CD4-positive, alpha-beta memory T cell (primary cell): ENCODE measurements at regions not wholly inside any gene's neighbourhood (a gene's known extent, or its start where the extent isn't known, plus 50 kb on each side); places are given as distances from the start of the nearest gene placed in this dataset.

Source experiments
- CTCF ChIA-PET: fragments of 350-600 bp; sonication (Branson Sonifier 250); formaldehyde crosslinking; loops from one replicate; lab custom pipeline; 2021; ENCODE audit warnings: inconsistent platforms; ENCODE audit not compliant: partially characterized antibody; lab: Charles Lee
- POLR2A ChIA-PET: fragments of 350-600 bp; sonication (Branson Sonifier 250); formaldehyde crosslinking; loops from one replicate; lab custom pipeline; 2021; ENCODE audit not compliant: partially characterized antibody; lab: Charles Lee
- DNase-seq, 5 donors: peaks; one replicate each; pipeline versions ENCODE4 v3.0.0 to v3.0.0-alpha.2; 2020 to 2022; ENCODE audit warnings: mixed read lengths in 1 of 5
- H3K27ac ChIP-seq: one replicate; pipeline ENCODE4 v1.7.0; 2013; ENCODE audit warnings: low read depth, low read length
- H3K27me3 ChIP-seq: 2 replicates; pipeline ENCODE4 v1.7.0; 2013; ENCODE audit warnings: mild to moderate bottlenecking, low read length, moderate library complexity; ENCODE audit not compliant: insufficient read depth
- H3K36me3 ChIP-seq: 2 replicates; pipeline ENCODE4 v1.7.0; 2013; ENCODE audit warnings: mild to moderate bottlenecking, low read length, moderate library complexity; ENCODE audit not compliant: insufficient read depth
- H3K4me1 ChIP-seq: 2 replicates; pipeline ENCODE4 v1.7.0; 2013; ENCODE audit warnings: mild to moderate bottlenecking, low read length, moderate library complexity; ENCODE audit not compliant: insufficient read depth
- H3K4me3 ChIP-seq, 2 donors: one replicate each; pipeline ENCODE4 v1.7.0; 2013; ENCODE audit warnings: low read length in 2 of 2, mild to moderate bottlenecking in 1 of 2
- H3K9me3 ChIP-seq, 2 donors: one replicate each; pipeline ENCODE4 v1.7.0; 2013; ENCODE audit warnings: low read length in 2 of 2, control low read depth in 1 of 2; ENCODE audit not compliant: control insufficient read depth in 1 of 2
- H3K27ac Mint-ChIP-seq, 7 donors: one replicate each; pipeline ENCODE4 v1.8.0; 2020 to 2021; ENCODE audit warnings: mixed read lengths in 7 of 7, mild to moderate bottlenecking in 6 of 7, inconsistent platforms in 3 of 7, moderate library complexity in 3 of 7
- H3K27me3 Mint-ChIP-seq, 2 donors: one replicate each; pipeline ENCODE4 v1.8.0; 2020 to 2021; ENCODE audit warnings: mixed read lengths in 2 of 2
- H3K36me3 Mint-ChIP-seq, 2 donors: one replicate each; pipeline ENCODE4 v1.8.0; 2020 to 2021; ENCODE audit warnings: mixed read lengths in 2 of 2, inconsistent platforms in 1 of 2, mild to moderate bottlenecking in 1 of 2
- H3K4me1 Mint-ChIP-seq, 4 donors: one replicate each; pipeline ENCODE4 v1.8.0; 2020 to 2021; ENCODE audit warnings: mixed read lengths in 4 of 4, mild to moderate bottlenecking in 1 of 4
- H3K4me3 Mint-ChIP-seq, 8 donors: one replicate each; pipeline ENCODE4 v1.8.0; 2020 to 2021; ENCODE audit warnings: mixed read lengths in 8 of 8, mild to moderate bottlenecking in 7 of 8, moderate library complexity in 6 of 8, inconsistent platforms in 3 of 8
- H3K9me3 Mint-ChIP-seq, 8 donors: one replicate each; pipeline ENCODE4 v1.8.0; 2020 to 2021; ENCODE audit warnings: mixed read lengths in 8 of 8, mild to moderate bottlenecking in 5 of 8, inconsistent platforms in 3 of 8, moderate library complexity in 1 of 8
- intact Hi-C: fragments of 100-400 bp; cut with micrococcal nuclease; formaldehyde crosslinking; loops from one replicate; pipeline ENCODE4 v1.15.1; 2023

- Mint-ChIP-seq H3K4me3 (no peak overlapping the region), H3K4me1 (peaks cover 0 to 4% (median 0%) of the 10 kb centered on the region in 4 donors), H3K9me3 (no peaks in the 10 kb centered on the region), H3K27ac (no peak overlapping the region), H3K36me3 (peaks cover 0 to 4% of the 10 kb centered on the region in 2 donors), H3K27me3 (no peaks in the 10 kb centered on the region)
- Histone ChIP-seq H3K4me3 (no peak overlapping the region), H3K4me1 (no peaks in the 10 kb centered on the region), H3K27me3 (no peaks in the 10 kb centered on the region), H3K36me3 (no peaks in the 10 kb centered on the region), H3K9me3 (no peaks in the 10 kb centered on the region), H3K27ac (no peak overlapping the region)
- CTCF ChIA-PET = interaction anchor here (1.6 kb wide), 1 partner anchor 49 kb away, joined by 3 read pairs; no protein-coding TSS in a partner anchor
- intact Hi-C loops = no loop called here
- DNase-seq = no peak
- POLR2A ChIA-PET = no interaction called here
Observed at GRCh38 chr13:50400035-50400726, 384.9 kb downstream of the KCNRG start.

GRCh38 chr13:50401049-50401505, 385.8 kb downstream of the KCNRG start:
- Histone ChIP-seq H3K27ac (no peak overlapping the region), H3K27me3 (no peaks in the 10 kb centered on the region), H3K36me3 (no peaks in the 10 kb centered on the region), H3K4me1 (no peaks in the 10 kb centered on the region), H3K4me3 (no peak overlapping the region), H3K9me3 (no peaks in the 10 kb centered on the region)
- H3K9me3 Mint-ChIP-seq = no peaks in the 10 kb centered on the region
- H3K27me3 Mint-ChIP-seq = no peaks in the 10 kb centered on the region
- peaks cover 0 to 4% (median 0%) of the 10 kb centered on the region in 4 donors for H3K4me1 Mint-ChIP-seq
- intact Hi-C loops = no loop called here
- no peak for DNase-seq
- ChIA-PET POLR2A (no interaction called here), CTCF (interaction anchor here (1.1 to 1.6 kb wide), 2 partner anchors 37 to 50 kb away, joined by 3 read pairs; no protein-coding TSS in a partner anchor)
- peaks cover 0 to 4% of the 10 kb centered on the region in 2 donors for H3K36me3 Mint-ChIP-seq
- H3K27ac Mint-ChIP-seq = no peak overlapping the region
- H3K4me3 Mint-ChIP-seq = no peak overlapping the region

GRCh38 chr13:50401721-50402465, 386.6 kb downstream of the KCNRG start:
- Histone ChIP-seq H3K4me1 (no peaks in the 10 kb centered on the region), H3K27ac (no peak overlapping the region), H3K9me3 (no peaks in the 10 kb centered on the region), H3K4me3 (no peak overlapping the region), H3K27me3 (no peaks in the 10 kb centered on the region), H3K36me3 (no peaks in the 10 kb centered on the region)
- peaks cover 0 to 4% (median 0%) of the 10 kb centered on the region in 4 donors for H3K4me1 Mint-ChIP-seq
- H3K27ac Mint-ChIP-seq = no peak overlapping the region
- H3K9me3 Mint-ChIP-seq = no peaks in the 10 kb centered on the region
- CTCF ChIA-PET = interaction anchor here (1.1 to 1.6 kb wide), 3 partner anchors 38 to 51 kb away, joined by 3 read pairs; no protein-coding TSS in a partner anchor
- H3K36me3 Mint-ChIP-seq = peaks cover 0 to 7% of the 10 kb centered on the region in 2 donors
- H3K27me3 Mint-ChIP-seq = no peaks in the 10 kb centered on the region
- POLR2A ChIA-PET = no interaction called here
- no peak overlapping the region for H3K4me3 Mint-ChIP-seq
- intact Hi-C loops = no loop called here
- DNase-seq = no peak

DNA sequence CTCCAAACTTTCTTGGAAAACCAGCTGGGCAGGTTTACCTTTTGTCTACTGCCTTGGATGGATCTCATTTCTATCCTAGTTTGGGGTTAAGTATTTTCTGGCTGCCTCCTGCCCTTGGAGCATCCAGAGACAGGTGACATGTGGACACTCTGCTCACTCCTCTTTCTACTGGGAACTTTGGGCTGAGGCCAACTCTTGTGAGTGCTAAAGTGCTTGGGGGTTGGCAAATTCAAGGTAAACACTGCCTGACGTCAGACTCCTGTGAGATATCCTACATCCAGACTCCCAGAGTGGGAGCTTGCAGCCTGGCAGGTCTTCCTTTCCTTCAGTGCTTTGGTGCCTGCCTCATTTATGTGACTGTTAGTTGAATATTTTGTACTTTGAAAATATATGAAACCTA, 388.1 kb downstream of the KCNRG start:
- Mint-ChIP-seq H3K9me3 (no peaks in the 10 kb centered on the region), H3K27me3 (no peaks in the 10 kb centered on the region), H3K36me3 (peaks cover 0 to 7% of the 10 kb centered on the region in 2 donors), H3K27ac (no peak overlapping the region), H3K4me1 (peaks cover 0 to 4% (median 0%) of the 10 kb centered on the region in 4 donors), H3K4me3 (no peak overlapping the region)
- H3K27me3 ChIP-seq = no peaks in the 10 kb centered on the region
- H3K4me3 ChIP-seq = no peak overlapping the region
- intact Hi-C loops = no loop called here
- POLR2A ChIA-PET = interaction anchor here (0.5 kb wide), 1 partner anchor 643 kb away, joined by 3 read pairs; no protein-coding TSS in a partner anchor
- no peaks in the 10 kb centered on the region for H3K9me3 ChIP-seq
- CTCF ChIA-PET = no interaction called here
- H3K4me1 ChIP-seq = no peaks in the 10 kb centered on the region
- no peaks in the 10 kb centered on the region for H3K36me3 ChIP-seq
- H3K27ac ChIP-seq = no peak overlapping the region
- no peak for DNase-seq

DNA sequence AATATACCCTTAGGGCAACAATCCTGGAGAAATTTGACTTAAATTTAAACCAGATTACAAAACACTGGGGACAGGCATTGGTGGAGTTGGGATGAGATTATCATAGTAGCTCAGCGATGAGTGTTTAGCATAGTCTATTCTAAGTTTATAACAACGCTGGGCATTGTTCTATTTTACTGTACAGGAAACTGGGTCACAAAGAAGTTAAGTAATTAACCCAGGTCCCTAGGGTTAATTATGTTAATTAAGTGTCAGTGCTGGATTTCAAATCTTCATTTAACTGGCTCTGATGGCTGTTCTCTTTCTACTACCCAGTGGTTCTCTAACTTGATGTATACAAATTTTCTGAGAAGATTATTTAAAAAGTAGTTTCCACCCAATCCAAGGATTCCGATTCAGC, 388.9 kb downstream of the KCNRG start:
- Mint-ChIP-seq H3K9me3 (peaks cover 0 to under 1% (median 0%) of the 10 kb centered on the region in 8 donors), H3K36me3 (peaks cover 0 to 3% of the 10 kb centered on the region in 2 donors), H3K27me3 (no peaks in the 10 kb centered on the region), H3K4me3 (no peak overlapping the region), H3K27ac (no peak overlapping the region), H3K4me1 (peaks cover 0 to 5% (median 0%) of the 10 kb centered on the region in 4 donors)
- no peaks in the 10 kb centered on the region for H3K9me3 ChIP-seq
- no peak overlapping the region for H3K4me3 ChIP-seq
- no peaks in the 10 kb centered on the region for H3K27me3 ChIP-seq
- H3K4me1 ChIP-seq = no peaks in the 10 kb centered on the region
- no peak overlapping the region for H3K27ac ChIP-seq
- H3K36me3 ChIP-seq = no peaks in the 10 kb centered on the region
- ChIA-PET CTCF (no interaction called here), POLR2A (no interaction called here)
- intact Hi-C loops = no loop called here
- DNase-seq = no peak

GRCh38 chr13:50404769-50405168, 389.5 kb downstream of the KCNRG start:
- ChIA-PET CTCF (no interaction called here), POLR2A (no interaction called here)
- H3K4me3 Mint-ChIP-seq = no peak overlapping the region
- H3K4me1 ChIP-seq = no peaks in the 10 kb centered on the region
- no peaks in the 10 kb centered on the region for H3K36me3 ChIP-seq
- intact Hi-C loops = no loop called here
- H3K36me3 Mint-ChIP-seq = peaks cover 0 to 3% of the 10 kb centered on the region in 2 donors
- DNase-seq = no peak
- H3K4me3 ChIP-seq = no peak overlapping the region
- no peaks in the 10 kb centered on the region for H3K9me3 ChIP-seq
- no peaks in the 10 kb centered on the region for H3K27me3 ChIP-seq
- H3K9me3 Mint-ChIP-seq = peaks cover 0 to 2% (median 0%) of the 10 kb centered on the region in 8 donors
- H3K27ac Mint-ChIP-seq = no peak overlapping the region
- no peaks in the 10 kb centered on the region for H3K27me3 Mint-ChIP-seq
- H3K4me1 Mint-ChIP-seq = peaks cover 0 to 6% (median 0%) of the 10 kb centered on the region in 4 donors
- no peak overlapping the region for H3K27ac ChIP-seq

DNA sequence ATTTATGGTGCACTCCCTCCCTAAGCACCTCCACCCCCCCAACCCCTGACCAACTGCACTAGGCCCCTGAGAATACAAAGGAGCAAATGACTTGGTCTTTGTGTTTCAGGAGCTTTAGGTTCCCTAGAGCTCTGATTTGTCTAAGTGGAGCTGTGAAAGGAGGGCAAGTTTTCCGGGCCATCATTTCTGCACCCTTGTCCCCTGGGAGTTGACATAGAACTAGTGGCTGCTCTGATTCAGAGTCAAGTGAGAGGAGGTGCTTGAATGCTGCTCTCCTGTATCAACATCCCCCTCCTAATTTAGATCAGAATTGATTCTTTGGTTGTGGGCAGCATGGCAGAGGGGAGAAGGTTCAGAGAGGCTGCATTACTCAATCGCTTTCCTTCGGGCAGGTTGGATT, 391.6 kb downstream of the KCNRG start:
- Histone ChIP-seq H3K4me3 (no peak overlapping the region), H3K4me1 (no peaks in the 10 kb centered on the region), H3K27me3 (no peaks in the 10 kb centered on the region), H3K36me3 (no peaks in the 10 kb centered on the region), H3K27ac (no peak overlapping the region), H3K9me3 (no peaks in the 10 kb centered on the region)
- CTCF ChIA-PET = interaction anchor here (0.7 kb wide), 1 partner anchor 145 kb away, joined by 3 read pairs; no protein-coding TSS in a partner anchor
- no peak for DNase-seq
- H3K27ac Mint-ChIP-seq = no peak overlapping the region
- H3K4me3 Mint-ChIP-seq = no peak overlapping the region
- intact Hi-C loops = no loop called here
- no peaks in the 10 kb centered on the region for H3K27me3 Mint-ChIP-seq
- POLR2A ChIA-PET = interaction anchor here (1.2 kb wide), 1 partner anchor 13 kb away, joined by 3 read pairs; no protein-coding TSS in a partner anchor
- peaks cover 0 to 2% (median 0%) of the 10 kb centered on the region in 8 donors for H3K9me3 Mint-ChIP-seq
- peaks cover 0 to 3% of the 10 kb centered on the region in 2 donors for H3K36me3 Mint-ChIP-seq
- peaks cover 0 to 6% (median 0%) of the 10 kb centered on the region in 4 donors for H3K4me1 Mint-ChIP-seq
